SJSA1 (cell line): ENCODE measurements at regions not wholly inside any gene's neighbourhood (a gene's known extent, or its start where the extent isn't known, plus 50 kb on each side); places are given as distances from the start of the nearest gene placed in this dataset.

Experiments
- DNase-seq, 2 experiments: peaks; one replicate each; pipeline ENCODE4 v3.0.0-alpha.2; 2015 to 2020; ENCODE audit warnings: low spot score in 2 of 2, low read depth in 1 of 2
- H3K27ac ChIP-seq: fragments of 250-450 bp; sonication (Bioruptor Pico); 2 replicates; pipeline ENCODE4 v1.5.1; 2020; ENCODE audit warnings: mild to moderate bottlenecking, moderate library complexity
- H3K27me3 ChIP-seq: fragments of 250-450 bp; sonication (Bioruptor Pico); replicated peaks from 2 replicates; pipeline ENCODE4 v1.5.1; 2020; ENCODE audit warnings: mild to moderate bottlenecking, moderate library complexity
- H3K36me3 ChIP-seq: fragments of 250-450 bp; sonication (Bioruptor Pico); 2 replicates; pipeline ENCODE4 v1.5.1; 2020; ENCODE audit warnings: mild to moderate bottlenecking
- H3K4me1 ChIP-seq: fragments of 250-450 bp; sonication (Bioruptor Pico); replicated peaks from 2 replicates; pipeline ENCODE4 v1.6.1; 2021; ENCODE audit warnings: mild to moderate bottlenecking
- H3K4me3 ChIP-seq: fragments of 250-450 bp; sonication (Bioruptor Pico); 2 replicates; pipeline ENCODE4 v1.5.1; 2020; ENCODE audit warnings: mild to moderate bottlenecking
- H3K9me3 ChIP-seq: fragments of 250-450 bp; sonication (Bioruptor Pico); replicated peaks from 2 replicates; pipeline ENCODE4 v1.5.1; 2020; ENCODE audit warnings: mild to moderate bottlenecking

GRCh38 chr3:194536871-194537637, 50.3 kb upstream of the ATP13A3 start:
- Histone ChIP-seq H3K27me3 (no peaks in the 10 kb centered on the region), H3K9me3 (0 out of 2 replicates have a peak, but pooled peaks cover 6% of the 10 kb centered on the region), H3K4me3 (no peak overlapping the region), H3K36me3 (no peaks in the 10 kb centered on the region), H3K27ac (no peak overlapping the region), H3K4me1 (peaks cover 10% of the 10 kb centered on the region)
- peak in 1 of 2 experiments; percentile 38 for DNase-seq
